Kasumi-1 (cell line): ENCODE measurements at regions not wholly inside any gene's neighbourhood (a gene's known extent, or its start where the extent isn't known, plus 50 kb on each side); places are given as distances from the start of the nearest gene placed in this dataset.
"Not testable (repeated sequence)": the region's sequence is repeated elsewhere in the genome, so short reads cannot be mapped to it uniquely, and the experiment has no call there.

Experiments used
- DNase-seq, 2 experiments: peaks; one replicate each; lab custom pipeline; 2025; lab: John Stamatoyannopoulos, UW

DNA sequence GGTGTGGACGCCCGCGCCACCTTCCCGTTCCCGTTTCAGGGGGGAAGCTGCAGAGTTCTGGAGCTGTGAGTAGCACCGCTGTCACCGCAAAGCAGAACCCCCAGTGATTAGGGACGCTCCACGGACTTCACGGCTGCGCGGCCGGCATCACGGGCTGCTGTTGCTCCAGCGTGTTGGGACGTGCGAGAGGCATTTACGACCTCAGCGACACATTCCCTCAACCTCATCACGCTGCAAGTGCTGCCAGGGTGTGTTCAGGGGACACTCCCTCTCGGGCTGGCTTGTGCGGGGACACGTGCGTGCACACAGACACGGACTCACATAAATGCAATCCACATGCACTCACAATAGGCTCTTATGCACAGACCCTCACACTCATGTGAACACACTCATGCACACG, 187.9 kb downstream of the NPIPB11 start:
- DNase-seq, result not testable (repeated sequence)

DNA sequence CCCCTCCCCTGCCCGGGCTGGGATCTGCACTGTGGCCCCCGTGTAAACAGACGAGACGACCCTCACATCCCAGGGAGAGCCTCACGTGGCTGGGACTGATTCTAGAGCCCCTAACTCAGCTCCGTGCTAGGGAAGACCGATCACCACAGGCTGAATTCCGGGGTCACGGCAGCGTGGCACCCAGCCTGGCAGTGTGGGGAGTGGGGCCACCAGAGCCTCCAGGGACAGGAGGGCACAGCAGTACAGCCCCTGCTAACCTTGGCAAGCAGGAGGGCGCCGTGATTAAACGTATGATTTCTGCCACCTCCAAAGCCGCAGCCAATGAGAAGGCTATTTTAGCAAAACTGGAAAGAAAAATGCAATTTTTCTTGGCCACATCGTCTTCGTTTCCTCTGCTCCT, 188.3 kb downstream of the NPIPB11 start:
- not testable (repeated sequence) for DNase-seq

DNA sequence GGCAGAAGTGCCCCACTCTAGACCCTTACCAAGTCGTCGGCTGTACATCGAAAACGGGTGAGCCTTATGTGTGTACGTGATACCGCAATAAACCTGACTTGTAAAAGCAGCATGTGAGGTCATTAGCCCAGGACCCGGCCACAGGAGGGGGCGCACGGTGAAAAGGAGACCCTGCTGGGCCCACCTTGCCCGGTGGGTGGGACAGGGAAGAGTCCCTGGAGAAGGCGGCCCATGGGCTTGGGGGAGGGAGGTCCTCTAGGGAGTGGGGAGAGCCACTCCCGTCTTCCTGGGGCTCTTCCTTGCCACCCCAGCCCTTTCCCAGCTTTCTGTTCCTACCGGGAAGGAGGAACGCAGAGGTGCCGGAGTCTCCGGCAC, 188.8 kb downstream of the NPIPB11 start:
- DNase-seq, result not testable (repeated sequence)

DNA sequence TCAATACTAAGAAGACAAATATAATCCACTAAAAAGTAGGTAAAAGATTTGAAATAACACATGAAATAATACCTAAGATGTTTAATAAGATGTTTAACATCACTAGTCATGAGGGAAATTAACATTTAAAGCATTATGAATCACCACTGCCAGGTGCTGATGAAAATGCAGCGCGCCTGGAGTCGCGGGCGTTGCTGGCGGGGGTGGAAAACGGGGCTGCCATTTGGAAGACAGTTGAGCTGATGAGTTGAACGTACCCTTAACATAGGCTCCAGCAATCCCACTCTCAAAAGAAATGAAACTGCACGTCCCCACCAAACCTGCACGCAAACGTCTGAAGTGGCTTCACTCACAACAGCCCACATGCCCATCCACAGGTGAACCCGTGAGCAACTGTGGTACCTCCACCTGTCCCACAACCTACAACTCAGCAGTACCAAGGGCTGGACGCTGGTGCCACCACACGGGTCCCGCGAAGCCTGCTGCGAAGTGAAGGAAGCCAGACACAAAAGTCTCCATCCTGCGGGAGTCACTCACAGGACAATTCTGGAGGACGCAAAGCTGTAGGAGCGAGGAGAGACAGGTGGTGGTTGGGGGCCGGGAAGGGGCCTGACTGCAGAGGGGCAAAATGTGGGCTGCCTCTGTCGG, 189.3 kb downstream of the NPIPB11 start:
- not testable (repeated sequence) for DNase-seq

DNA sequence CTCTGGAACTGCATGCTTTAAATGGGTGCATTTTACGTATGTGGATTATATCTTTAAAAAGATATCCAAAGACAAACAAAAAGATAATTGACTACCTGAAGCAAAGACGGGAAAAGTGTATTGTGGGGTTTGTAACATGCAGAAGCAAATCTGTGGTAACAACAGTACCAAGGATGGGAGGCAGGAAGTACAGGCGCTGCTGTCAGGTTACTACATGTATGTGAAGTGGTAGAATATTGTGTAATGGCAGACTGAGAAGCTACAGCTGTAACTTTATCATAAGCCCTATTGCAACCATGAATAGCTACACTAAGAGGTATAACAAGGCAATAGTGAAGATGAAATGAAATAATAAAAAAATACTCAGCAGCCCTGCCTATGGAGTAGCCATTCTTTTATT, 192.7 kb downstream of the NPIPB11 start:
- DNase-seq, result not testable (repeated sequence)

DNA sequence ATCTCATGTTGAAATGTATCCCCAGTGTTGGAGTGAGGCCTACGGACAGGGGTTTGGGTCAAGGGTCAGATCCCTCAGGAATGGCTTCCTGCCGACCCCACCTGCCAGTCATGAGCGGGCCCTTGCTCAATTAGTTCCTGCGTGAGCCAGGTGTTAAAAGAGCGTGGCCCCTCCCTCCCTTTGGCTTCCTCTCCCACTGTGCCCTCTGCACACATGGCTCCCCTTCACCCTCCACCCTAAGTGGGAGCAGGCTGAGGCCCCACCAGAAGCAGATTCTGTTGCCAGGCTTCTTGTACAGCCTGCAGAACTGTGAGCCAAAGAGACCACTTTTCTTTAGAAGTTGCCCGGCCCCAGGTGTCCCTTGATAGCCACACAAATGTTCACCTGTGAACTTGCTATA, 193.3 kb downstream of the NPIPB11 start:
- DNase-seq, result not testable (repeated sequence)

DNA sequence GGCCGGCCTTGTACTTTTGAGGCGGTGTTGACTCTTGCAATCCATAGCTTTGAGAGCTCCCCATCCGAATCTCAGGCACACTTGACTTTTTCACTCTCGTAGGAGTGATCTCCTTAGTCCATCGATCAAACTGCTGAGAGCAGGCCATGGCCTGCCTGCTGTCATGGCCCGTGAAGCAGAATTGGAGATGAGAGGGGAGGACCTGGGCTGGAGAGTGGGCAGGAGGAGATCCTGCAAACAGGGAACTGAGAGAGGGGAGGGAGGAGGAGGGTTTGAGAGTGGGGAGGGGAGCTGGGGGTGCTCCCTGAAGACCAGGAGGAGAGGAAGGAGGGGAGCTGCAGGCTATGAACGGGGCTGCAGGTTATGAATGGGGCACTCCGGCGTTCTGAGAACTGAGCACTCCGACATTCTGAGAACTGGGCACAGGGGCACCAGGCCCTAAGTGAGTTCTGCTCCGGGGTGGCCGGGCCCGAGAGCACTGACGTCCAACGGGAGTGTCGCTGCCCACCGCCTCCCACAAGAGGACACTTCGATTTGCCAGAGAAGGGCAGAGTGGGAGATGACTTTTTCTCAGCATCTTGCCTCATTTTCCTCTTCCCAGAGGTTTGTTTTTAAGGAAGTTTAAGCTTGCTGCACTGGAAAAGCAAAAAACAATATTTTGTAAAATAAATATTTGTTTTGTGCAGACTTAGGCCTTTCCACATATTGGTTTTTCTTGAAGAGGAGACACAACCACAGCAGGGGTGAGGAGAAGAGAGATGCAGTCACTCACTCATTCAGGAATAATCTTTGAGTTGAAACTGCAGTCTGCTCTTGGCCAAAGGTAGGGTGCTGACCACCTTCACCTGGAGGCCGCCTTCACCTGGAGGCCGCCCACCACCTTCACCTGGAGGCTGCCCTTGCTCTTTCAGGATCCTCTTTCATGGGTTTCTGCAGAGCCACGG, 194.2 kb downstream of the NPIPB11 start:
- DNase-seq, result not testable (repeated sequence)

DNA sequence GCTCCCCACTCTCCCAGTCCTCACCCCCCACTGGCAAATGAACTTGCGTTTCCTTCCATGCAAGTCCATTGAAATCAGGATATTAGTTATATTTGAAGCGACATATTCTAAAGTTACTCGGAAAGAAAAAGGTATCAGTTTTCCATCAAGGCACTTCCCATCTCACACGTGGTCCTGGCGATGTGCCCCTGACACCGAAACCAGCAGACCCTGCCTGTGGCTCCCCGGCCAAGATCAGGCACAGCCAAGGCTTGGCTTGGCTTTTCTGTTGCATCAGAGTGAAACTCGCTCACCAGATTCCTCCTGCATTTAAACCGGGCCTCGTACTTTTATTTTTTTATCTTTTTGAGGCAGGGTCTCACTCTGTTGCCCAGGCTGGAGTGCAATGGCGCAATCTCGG, 195.1 kb downstream of the NPIPB11 start:
- DNase-seq, result not testable (repeated sequence)

DNA sequence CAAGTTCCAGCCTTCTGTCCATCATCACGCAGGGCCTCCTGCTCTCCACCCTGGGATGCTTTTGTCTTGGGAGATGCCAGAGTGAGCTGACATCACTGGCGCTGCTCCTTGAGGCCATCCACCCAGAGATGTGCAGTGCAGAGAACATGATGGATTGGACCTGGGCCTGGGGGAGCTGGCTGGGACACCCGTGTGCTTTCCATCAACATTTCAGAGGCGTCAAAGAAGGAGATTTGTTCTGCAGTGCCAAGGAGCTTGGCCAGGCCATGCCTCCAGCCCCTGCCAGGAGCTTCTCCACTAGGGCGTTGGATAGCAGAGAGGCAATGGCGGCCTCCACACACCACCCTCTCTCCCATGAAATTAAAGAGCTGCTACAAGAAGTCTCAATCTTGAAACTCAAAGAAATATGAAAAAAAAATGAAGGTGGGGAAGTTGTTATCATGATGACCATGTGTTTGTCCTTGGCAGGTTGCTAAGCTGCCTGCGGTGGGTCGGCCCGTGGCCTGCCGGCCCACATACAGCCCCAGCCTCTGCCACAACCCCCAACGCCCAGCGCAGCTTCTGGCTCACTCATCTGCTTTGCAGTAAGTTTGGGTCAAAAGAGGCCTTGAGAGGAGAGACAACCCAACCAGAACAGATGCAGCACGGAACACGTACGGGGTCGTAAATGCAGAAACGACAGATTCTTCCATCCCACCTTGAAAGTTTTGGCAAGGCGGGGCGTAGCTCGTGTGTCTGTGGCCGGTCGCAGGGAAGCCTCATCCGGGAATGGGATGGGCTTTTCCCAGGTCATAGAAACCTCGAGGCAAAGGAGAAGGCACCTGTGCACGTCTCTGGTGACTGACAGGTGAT, 196.0 kb downstream of the NPIPB11 start:
- not testable (repeated sequence) for DNase-seq

DNA sequence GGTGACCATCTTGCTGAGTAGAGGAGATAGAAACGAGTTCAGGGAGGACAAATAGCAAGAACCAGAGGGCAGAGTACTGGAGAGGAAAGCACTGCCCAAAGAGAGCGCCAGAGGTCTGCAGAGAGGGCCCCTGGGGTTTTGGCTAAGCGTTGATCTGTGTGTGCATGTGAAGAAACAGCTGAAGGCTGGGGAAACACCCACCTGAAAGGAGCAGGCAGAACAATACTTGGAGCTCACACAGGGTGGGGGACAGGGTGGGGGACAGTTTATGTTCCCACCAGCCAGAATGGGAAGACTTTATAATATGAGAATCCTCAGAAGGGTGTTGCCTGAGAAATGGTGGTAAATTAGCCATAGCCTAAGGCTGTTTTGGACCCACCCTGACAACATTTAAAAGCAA, 200.4 kb downstream of the NPIPB11 start:
- not testable (repeated sequence) for DNase-seq

DNA sequence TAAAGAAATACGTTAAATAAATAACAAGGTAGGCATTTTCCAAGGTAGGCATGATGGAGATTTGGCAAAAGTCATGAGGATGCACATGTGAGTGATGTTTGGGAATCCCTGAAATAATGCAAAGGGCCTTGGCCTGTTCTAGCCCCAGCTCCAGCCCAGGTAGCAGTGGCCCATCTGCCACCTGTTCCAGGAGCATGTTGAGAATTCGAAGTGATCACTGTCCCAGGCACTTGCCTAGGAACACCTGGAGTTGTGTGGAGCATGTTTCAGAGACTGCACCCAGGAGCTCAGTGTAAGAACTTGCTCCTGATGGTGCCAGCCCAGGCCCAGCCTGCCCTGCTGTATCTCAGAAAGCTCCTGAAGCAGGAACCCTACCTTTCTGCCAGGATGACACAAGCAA, 201.4 kb downstream of the NPIPB11 start:
- not testable (repeated sequence) for DNase-seq

DNA sequence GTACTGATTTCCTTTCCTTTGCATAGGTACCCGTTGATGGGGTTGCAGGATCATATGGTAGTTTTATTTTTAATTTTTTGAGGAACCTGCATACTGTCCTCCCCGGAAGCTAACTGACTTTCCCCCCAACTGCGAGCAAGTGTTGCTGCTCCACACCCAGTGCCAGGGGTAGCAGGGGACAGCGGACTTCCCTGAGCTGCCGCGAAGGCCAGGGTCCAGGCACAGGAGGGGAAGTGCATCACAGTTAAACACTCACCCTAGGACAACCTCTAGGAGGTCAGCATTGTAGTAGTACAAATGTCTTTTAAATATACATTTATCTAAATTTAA, 201.7 kb downstream of the NPIPB11 start:
- DNase-seq, result no peak

DNA sequence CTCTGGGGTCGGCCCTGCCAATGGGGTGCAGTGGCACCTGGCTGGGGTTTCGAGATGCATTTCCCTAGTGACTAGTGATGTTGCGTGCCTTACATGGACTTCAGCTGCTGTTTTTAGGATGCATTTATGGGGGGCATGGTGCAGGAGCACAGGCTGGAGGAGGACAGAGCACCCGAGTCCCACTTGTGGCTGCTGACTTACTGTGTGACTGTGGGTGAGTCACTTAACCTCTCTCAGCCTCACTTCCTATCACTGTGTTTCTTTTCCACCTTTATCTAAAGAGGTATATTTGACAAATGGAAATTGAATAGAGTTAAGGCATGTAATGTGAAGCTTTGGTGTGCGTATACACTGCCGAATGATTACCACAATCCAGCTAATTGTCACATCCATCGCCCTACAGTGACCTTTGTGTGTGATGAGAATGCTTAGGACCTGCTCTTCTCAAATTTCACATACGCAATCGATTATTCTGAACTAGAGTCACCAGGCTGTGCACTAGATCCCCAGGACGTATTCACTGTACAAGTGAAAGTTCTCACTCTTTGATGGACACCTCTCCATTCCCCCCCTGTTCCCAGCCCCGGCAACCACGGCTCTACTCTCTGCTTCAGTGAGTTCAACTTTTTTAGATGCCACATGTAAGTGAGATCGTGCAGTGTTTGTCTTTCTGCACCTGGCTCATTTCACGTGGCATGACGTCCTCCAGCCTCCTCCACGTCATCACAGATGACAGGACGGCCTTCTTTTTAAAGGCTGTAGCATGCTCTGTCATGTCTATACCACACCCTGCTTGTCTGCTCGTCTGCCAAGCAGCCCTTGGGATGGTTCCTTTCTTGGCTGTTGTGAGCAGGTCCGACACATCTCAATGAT, 202.3 kb downstream of the NPIPB11 start:
- not testable (repeated sequence) for DNase-seq

DNA sequence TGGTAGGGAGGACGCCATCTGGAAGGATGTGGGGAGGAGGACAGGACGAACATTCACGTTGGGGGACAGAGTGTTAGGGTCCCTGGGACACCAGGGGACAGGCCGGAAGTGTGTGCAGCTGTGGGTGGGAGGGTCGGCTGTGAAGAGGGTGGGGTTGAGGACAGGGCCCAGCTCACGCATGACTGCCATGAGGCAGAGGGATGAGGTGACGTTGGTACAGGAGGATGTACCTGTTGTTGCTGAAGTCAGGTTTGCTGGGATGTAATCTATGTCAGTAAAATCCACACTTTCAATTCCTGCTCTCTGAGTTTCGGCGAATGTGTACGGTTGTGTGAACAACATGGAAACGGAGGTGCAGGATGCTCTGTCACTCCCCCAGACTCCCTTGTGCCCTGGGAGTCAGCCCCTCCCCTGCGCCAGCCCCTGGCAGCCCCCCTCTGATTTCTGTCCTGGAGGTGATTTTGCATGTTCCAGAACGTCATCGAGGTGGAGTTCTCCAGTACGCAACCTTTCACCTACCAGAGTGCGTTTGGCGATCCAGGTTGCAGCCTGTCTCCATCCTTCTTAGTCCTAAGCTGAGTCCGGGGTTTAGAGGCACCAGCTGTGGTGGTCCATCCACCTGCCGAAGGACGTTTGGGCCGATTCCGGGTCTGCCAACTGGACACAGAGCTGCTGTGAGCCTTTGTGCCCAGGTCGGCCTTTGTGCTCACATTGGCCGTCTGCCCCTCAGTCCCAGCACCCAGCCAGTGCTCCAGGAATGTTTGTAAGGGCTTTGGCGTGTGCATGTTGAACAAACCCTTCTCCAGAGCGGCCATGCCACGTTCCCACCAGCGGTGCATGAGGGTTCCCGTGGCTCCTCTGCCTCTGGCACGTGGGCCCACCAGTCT, 203.2 kb downstream of the NPIPB11 start:
- DNase-seq, result not testable (repeated sequence)

DNA sequence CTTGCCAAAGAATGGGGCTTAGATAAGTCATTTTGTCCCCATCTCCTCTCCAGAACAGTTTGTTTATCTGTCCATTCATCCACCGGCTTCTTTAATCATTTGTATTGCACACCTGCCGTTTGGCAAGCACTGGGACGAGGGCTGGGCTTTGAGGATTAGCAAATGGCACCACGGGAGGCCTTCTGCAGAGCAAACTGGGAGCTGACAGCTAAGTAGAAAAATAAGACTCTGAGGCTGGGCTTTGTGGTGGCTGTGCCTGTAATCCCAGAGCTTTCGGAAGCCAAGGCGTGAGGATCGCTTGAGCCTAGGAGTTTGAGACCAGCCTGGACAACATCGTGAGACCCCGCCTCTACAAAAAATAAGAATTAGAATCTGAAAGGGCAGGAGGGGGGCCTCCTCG, 203.9 kb downstream of the NPIPB11 start:
- DNase-seq, result not testable (repeated sequence)

DNA sequence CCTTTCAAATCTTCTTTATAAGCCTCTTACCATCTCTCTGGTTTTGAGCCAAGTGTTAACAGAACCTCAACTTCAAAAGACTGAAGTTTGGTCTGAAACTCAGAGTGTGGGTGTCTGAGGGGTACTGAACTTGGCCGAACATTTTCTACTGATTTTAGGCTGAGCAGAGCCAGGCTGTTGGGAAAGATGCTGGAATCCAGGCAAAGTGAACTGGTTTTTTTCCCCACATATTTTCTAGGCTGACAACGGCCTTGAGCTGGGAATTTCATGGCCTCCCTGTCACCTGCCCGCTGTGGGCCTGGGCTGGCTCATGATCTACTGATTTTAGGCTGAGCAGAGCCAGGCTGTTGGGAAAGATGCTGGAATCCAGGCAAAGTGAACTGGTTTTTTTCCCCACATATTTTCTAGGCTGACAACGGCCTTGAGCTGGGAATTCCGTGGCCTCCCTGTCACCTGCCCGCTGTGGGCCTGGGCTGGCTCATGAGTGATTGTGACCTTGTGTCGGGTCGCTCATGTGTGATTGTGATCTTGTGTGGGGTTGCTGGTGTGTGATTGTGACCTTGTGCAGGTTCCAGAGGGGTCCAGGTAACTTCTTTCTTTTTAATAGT, 204.4 kb downstream of the NPIPB11 start:
- DNase-seq, result not testable (repeated sequence)

DNA sequence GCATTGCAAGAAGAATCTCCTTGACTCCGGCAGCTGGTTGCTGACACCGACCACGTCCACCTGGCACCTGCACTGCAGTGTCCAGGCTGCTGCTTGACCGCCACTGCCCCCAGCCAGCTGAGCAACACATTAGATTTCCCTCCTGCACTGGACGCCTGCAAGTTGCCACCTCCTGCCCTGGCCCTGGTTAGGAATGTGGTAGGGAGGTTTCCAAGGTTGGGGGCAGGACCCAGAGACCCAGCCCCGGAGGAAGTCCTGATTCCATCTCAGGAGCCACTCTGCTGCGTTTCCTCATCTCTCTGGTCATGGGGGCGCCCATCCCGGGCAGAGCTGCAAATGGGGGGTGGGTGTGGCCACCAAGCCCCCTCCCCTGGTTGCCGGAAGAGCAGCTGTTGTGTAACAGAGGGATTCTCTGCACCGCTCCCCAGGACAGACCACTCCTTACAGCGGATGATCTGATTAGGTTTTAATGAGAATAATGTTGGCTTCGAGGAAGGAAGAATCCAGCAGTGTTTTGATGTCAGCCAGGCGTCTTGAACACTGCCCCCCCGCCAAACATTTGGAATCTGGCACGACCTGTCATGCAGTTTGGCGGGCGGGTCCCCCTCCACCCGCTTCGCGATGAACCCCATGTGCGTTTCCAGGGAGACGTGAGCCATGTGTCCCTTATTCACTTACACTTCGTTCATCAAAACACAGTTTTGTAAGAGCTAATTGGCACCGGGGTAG, 205.1 kb downstream of the NPIPB11 start:
- not testable (repeated sequence) for DNase-seq

DNA sequence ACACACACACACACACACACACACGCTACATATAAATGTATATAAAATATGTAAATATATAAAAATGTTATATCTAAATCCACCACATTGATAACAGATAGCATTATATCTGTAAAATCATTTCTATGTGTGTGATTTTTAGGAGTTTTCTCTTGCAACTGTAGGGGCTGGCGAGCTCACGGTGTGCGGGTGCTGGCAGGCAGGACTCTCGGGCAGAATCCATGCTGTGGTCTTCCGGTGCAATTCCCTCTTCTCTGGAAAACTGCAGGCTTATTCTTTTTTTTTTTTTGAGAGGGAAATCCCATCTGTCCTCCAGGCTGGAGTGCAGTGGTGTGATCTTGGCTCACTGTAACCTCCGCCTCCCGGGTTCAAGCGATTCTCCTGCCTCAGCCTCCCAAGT, 205.8 kb downstream of the NPIPB11 start:
- not testable (repeated sequence) for DNase-seq

DNA sequence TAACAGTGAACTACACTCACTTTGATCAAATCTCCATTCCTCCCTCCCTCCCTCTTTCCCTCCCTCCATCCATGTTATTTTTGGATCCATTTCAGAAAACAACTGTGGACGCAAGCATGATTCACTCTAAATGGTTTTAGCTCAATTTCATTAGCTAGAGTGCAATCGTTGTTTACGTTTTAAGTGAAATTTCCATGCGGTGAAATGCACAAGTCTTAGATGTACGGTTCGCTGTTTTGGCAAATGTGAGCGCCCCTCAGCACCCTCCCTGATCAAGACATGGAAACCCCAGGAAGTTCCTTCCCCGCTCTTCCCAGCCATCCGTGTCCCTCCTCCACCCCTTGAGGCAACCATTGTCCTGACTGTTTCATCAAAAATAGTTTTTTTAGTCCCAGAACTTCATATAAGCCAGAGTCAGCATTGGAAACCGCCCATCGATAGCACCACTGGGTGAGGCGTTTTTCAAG, 206.3 kb downstream of the NPIPB11 start:
- not testable (repeated sequence) for DNase-seq
